Parathyroid adenoma (tissue), 2 donors: ENCODE measurements at regions not wholly inside any gene's neighbourhood (a gene's known extent, or its start where the extent isn't known, plus 50 kb on each side); places are given as distances from the start of the nearest gene placed in this dataset.

Source experiments
- H2AFZ ChIP-seq: fragments of 300-600 bp; sonication (generic); one replicate; pipeline ENCODE4 v1.7.0; 2017; ENCODE audit warnings: antibody characterized with exemption, mild to moderate bottlenecking
- H3K27ac ChIP-seq: fragments of 300-600 bp; sonication (generic); one replicate; pipeline ENCODE4 v1.7.0; 2017
- H3K27me3 ChIP-seq: fragments of 300-600 bp; sonication (generic); one replicate; pipeline ENCODE4 v1.7.0; 2017; ENCODE audit warnings: low read length; ENCODE audit not compliant: control insufficient read depth, insufficient read depth
- H3K36me3 ChIP-seq: fragments of 300-600 bp; sonication (generic); one replicate; pipeline ENCODE4 v1.7.0; 2017; ENCODE audit warnings: low read length; ENCODE audit not compliant: control insufficient read depth, insufficient read depth
- H3K4me1 ChIP-seq: fragments of 300-600 bp; sonication (generic); one replicate; pipeline ENCODE4 v1.7.0; 2017; ENCODE audit warnings: control low read depth
- H3K4me2 ChIP-seq: fragments of 300-600 bp; sonication (generic); one replicate; pipeline ENCODE4 v1.7.0; 2017; ENCODE audit warnings: low read length
- H3K4me3 ChIP-seq: fragments of 300-600 bp; sonication (generic); one replicate; pipeline ENCODE4 v1.7.0; 2017; ENCODE audit warnings: low read depth, low read length
- H3K79me2 ChIP-seq: fragments of 300-600 bp; sonication (generic); one replicate; pipeline ENCODE4 v1.7.0; 2017; ENCODE audit warnings: control low read depth
- H3K9ac ChIP-seq: fragments of 300-600 bp; sonication (generic); one replicate; pipeline ENCODE4 v1.7.0; 2017; ENCODE audit warnings: mild to moderate bottlenecking
- H3K9me3 ChIP-seq: fragments of 300-600 bp; sonication (generic); one replicate; pipeline ENCODE4 v1.7.0; 2017; ENCODE audit warnings: low read length; ENCODE audit not compliant: control insufficient read depth
- CTCF ChIP-seq: fragments of 300-600 bp; sonication (generic); IDR thresholded peaks from one replicate; pipeline ENCODE4 v1.7.0; 2017; ENCODE audit warnings: antibody characterized with exemption, mild to moderate bottlenecking
- donor health status: primary hyperparathyroidism.

- no peak overlapping the region for H3K27ac ChIP-seq
- H3K36me3 ChIP-seq, result no peaks in the 10 kb centered on the region
- H3K4me1 ChIP-seq, result no peaks in the 10 kb centered on the region
- no peaks in the 10 kb centered on the region for H3K9me3 ChIP-seq
- TF ChIP-seq CTCF, result no peak
- no peaks in the 10 kb centered on the region for H3K79me2 ChIP-seq
- H2AFZ ChIP-seq, result no peak overlapping the region
- no peaks in the 10 kb centered on the region for H3K27me3 ChIP-seq
- no peak overlapping the region for H3K9ac ChIP-seq
- H3K4me2 ChIP-seq, result no peak overlapping the region
- H3K4me3 ChIP-seq, result no peak overlapping the region
Measured at GRCh38 chr6:105873799-105874198, 212.3 kb upstream of the PRDM1 start.

GRCh38 chr6:105873211-105873704 is 212.9 kb upstream of the PRDM1 start:
- Histone ChIP-seq H3K4me3 (no peak overlapping the region), H3K9ac (no peak overlapping the region), H3K4me2 (no peak overlapping the region), H3K27me3 (no peaks in the 10 kb centered on the region), H3K79me2 (no peaks in the 10 kb centered on the region), H3K4me1 (no peaks in the 10 kb centered on the region), H3K9me3 (no peaks in the 10 kb centered on the region), H3K36me3 (no peaks in the 10 kb centered on the region), H3K27ac (no peak overlapping the region), H2AFZ (no peak overlapping the region)
- no peak for TF ChIP-seq CTCF

- Histone ChIP-seq H3K36me3 (no peaks in the 10 kb centered on the region), H3K4me1 (no peaks in the 10 kb centered on the region), H3K9me3 (no peaks in the 10 kb centered on the region), H3K27ac (no peak overlapping the region), H3K79me2 (no peaks in the 10 kb centered on the region), H3K4me2 (no peak overlapping the region), H3K27me3 (no peaks in the 10 kb centered on the region), H3K4me3 (no peak overlapping the region), H2AFZ (no peak overlapping the region), H3K9ac (no peak overlapping the region)
- TF ChIP-seq CTCF, result no peak
Measured at GRCh38 chr6:105872249-105872648, 213.9 kb upstream of the PRDM1 start.

- H3K4me2 ChIP-seq, result no peak overlapping the region
- no peaks in the 10 kb centered on the region for H3K4me1 ChIP-seq
- H3K9ac ChIP-seq, result no peak overlapping the region
- no peak for TF ChIP-seq CTCF
- H3K27ac ChIP-seq, result no peak overlapping the region
- no peak overlapping the region for H2AFZ ChIP-seq
- H3K27me3 ChIP-seq, result no peaks in the 10 kb centered on the region
- no peak overlapping the region for H3K4me3 ChIP-seq
- no peaks in the 10 kb centered on the region for H3K9me3 ChIP-seq
- H3K79me2 ChIP-seq, result no peaks in the 10 kb centered on the region
- H3K36me3 ChIP-seq, result no peaks in the 10 kb centered on the region
Measured at GRCh38 chr6:105871542-105871941, 214.6 kb upstream of the PRDM1 start.

GRCh38 chr6:105869835-105870440 is 216.2 kb upstream of the PRDM1 start:
- Histone ChIP-seq H3K27ac (no peak overlapping the region), H3K4me1 (no peaks in the 10 kb centered on the region), H3K79me2 (no peaks in the 10 kb centered on the region), H3K4me3 (no peak overlapping the region), H3K36me3 (no peaks in the 10 kb centered on the region), H3K4me2 (no peak overlapping the region), H2AFZ (no peak overlapping the region), H3K27me3 (no peaks in the 10 kb centered on the region), H3K9ac (no peak overlapping the region), H3K9me3 (no peaks in the 10 kb centered on the region)
- no peak for TF ChIP-seq CTCF
